ENCODE measurements at regions not wholly inside any gene's neighbourhood (a gene's known extent, or its start where the extent isn't known, plus 50 kb on each side); places are given as distances from the start of the nearest gene placed in this dataset.

- no peaks in the 10 kb centered on the region for H3K36me3 ChIP-seq (ENCODE audit: insufficient read depth in 1 of 2, low read depth in 1 of 2)
- H3K27ac ChIP-seq: no peak overlapping the region
- 72 to 74% (median 73%) methylated on average over 6 of the region's 6 CpGs for WGBS, 3 donors
- H3K27me3 ChIP-seq (ENCODE audit: insufficient read depth in 3 of 3, low read length in 2 of 3): peaks cover 0 to 4% (median 1%) of the 10 kb centered on the region in 3 donors
- DNase-seq (no peak), ATAC-seq (no peak)
- no peaks in the 10 kb centered on the region for H3K9me3 ChIP-seq
- H3K4me1 ChIP-seq: no peaks in the 10 kb centered on the region
- intact Hi-C loops (cut with DNase I): no loop called here
- H3K4me3 ChIP-seq: no peak overlapping the region
- TF ChIP-seq CTCF (IDR thresholded peaks at IDR 0.05): no peak
Observed at GRCh38 chr5:2640717-2641116, 110.8 kb downstream of the IRX2 start.

- DNase-seq: no peak
- H3K36me3 ChIP-seq (ENCODE audit: insufficient read depth in 1 of 2, low read depth in 1 of 2): no peaks in the 10 kb centered on the region
- H3K27me3 ChIP-seq (ENCODE audit: insufficient read depth in 3 of 3, low read length in 2 of 3): peaks cover 0 to 4% (median 0%) of the 10 kb centered on the region in 3 donors
- H3K4me1 ChIP-seq: no peaks in the 10 kb centered on the region
- no peak overlapping the region for H3K27ac ChIP-seq
- TF ChIP-seq CTCF (IDR thresholded peaks at IDR 0.05): no peak
- no peak overlapping the region for H3K4me3 ChIP-seq
- intact Hi-C loops (cut with DNase I): no loop called here
- no peaks in the 10 kb centered on the region for H3K9me3 ChIP-seq
- ATAC-seq: no peak
- 35 to 49% (median 41%) methylated on average over 5 of the region's 5 CpGs for WGBS, 3 donors
Observed at GRCh38 chr5:2639425-2639824, 112.1 kb downstream of the IRX2 start.

GRCh38 chr5:2634399-2635176 lies 116.9 kb downstream of the IRX2 start:
- H3K4me3 ChIP-seq: no peak overlapping the region
- H3K9me3 ChIP-seq: no peaks in the 10 kb centered on the region
- no peak for ATAC-seq
- H3K27ac ChIP-seq: no peak overlapping the region
- intact Hi-C loops (cut with DNase I): no loop called here
- H3K27me3 ChIP-seq (ENCODE audit: insufficient read depth in 3 of 3, low read length in 2 of 3): no peaks in the 10 kb centered on the region
- no peak for DNase-seq
- no peaks in the 10 kb centered on the region for H3K4me1 ChIP-seq
- 64 to 65% (median 65%) methylated on average over 11 of the region's 11 CpGs for WGBS, 3 donors
- TF ChIP-seq CTCF (IDR thresholded peaks at IDR 0.05): no peak
- no peaks in the 10 kb centered on the region for H3K36me3 ChIP-seq (ENCODE audit: insufficient read depth in 1 of 2, low read depth in 1 of 2)

- WGBS, 3 donors: 84 to 87% (median 85%) methylated on average over 15 of the region's 15 CpGs
- DNase-seq (no peak), ATAC-seq (no peak)
- no peaks in the 10 kb centered on the region for H3K4me1 ChIP-seq
- H3K27me3 ChIP-seq (ENCODE audit: insufficient read depth in 3 of 3, low read length in 2 of 3): no peaks in the 10 kb centered on the region
- no peaks in the 10 kb centered on the region for H3K36me3 ChIP-seq (ENCODE audit: insufficient read depth in 1 of 2, low read depth in 1 of 2)
- TF ChIP-seq CTCF (IDR thresholded peaks at IDR 0.05): no peak
- intact Hi-C loops (cut with DNase I): no loop called here
- H3K9me3 ChIP-seq: no peaks in the 10 kb centered on the region
- H3K27ac ChIP-seq: no peak overlapping the region
- H3K4me3 ChIP-seq: no peak overlapping the region
Observed at GRCh38 chr5:2633992-2634391, 117.5 kb downstream of the IRX2 start.

GRCh38 chr5:2631758-2632157 lies 119.7 kb downstream of the IRX2 start:
- H3K36me3 ChIP-seq (ENCODE audit: insufficient read depth in 1 of 2, low read depth in 1 of 2): no peaks in the 10 kb centered on the region
- intact Hi-C loops (cut with DNase I): no loop called here
- no peaks in the 10 kb centered on the region for H3K27me3 ChIP-seq (ENCODE audit: insufficient read depth in 3 of 3, low read length in 2 of 3)
- no peak for TF ChIP-seq CTCF (IDR thresholded peaks at IDR 0.05)
- DNase-seq (no peak), ATAC-seq (no peak)
- no peaks in the 10 kb centered on the region for H3K4me1 ChIP-seq
- 74 to 77% (median 76%) methylated on average over 11 of the region's 11 CpGs for WGBS, 3 donors
- no peak overlapping the region for H3K4me3 ChIP-seq
- H3K9me3 ChIP-seq: no peaks in the 10 kb centered on the region
- no peak overlapping the region for H3K27ac ChIP-seq
